Type B pancreatic cell (in vitro differentiated cells): ENCODE measurements at regions not wholly inside any gene's neighbourhood (a gene's known extent, or its start where the extent isn't known, plus 50 kb on each side); places are given as distances from the start of the nearest gene placed in this dataset.

ENCODE experiments used
- DNase-seq: peaks from one replicate; pipeline ENCODE4 v3.0.0; 2021; ENCODE audit warnings: mixed read lengths; ENCODE audit not compliant: unreplicated experiment; ENCODE audit errors: extremely low spot score
- H3K27ac Mint-ChIP-seq: 2 replicates; pipeline ENCODE4 v1.8.0; 2021; ENCODE audit warnings: mild to moderate bottlenecking, mixed read lengths
- H3K27me3 Mint-ChIP-seq: 2 replicates; pipeline ENCODE4 v1.8.0; 2021; ENCODE audit warnings: mixed read lengths
- H3K36me3 Mint-ChIP-seq: 2 replicates; pipeline ENCODE4 v1.8.0; 2021; ENCODE audit warnings: mixed read lengths
- H3K4me1 Mint-ChIP-seq: one replicate; pipeline ENCODE4 v1.8.0; 2021; ENCODE audit warnings: mixed read lengths; ENCODE audit not compliant: unreplicated experiment
- H3K4me3 Mint-ChIP-seq: 2 replicates; pipeline ENCODE4 v1.8.0; 2021; ENCODE audit warnings: mild to moderate bottlenecking, mixed read lengths
- H3K9me3 Mint-ChIP-seq: 2 replicates; pipeline ENCODE4 v1.8.0; 2021; ENCODE audit warnings: mixed read lengths
- CTCF ChIP-seq: fragments of 200-600 bp; sonication (generic); conservative IDR thresholded peaks from 2 replicates; pipeline ENCODE4 v1.5.0; 2021; ENCODE audit warnings: antibody characterized with exemption, mild to moderate bottlenecking

GRCh38 chr9:121601194-121601593 is 50.2 kb upstream of the DAB2IP start:
- DNase-seq: no peak
- no peaks in the 10 kb centered on the region for H3K9me3 Mint-ChIP-seq
- no peaks in the 10 kb centered on the region for H3K36me3 Mint-ChIP-seq
- no peak for TF ChIP-seq CTCF
- peak overlapping the region; percentile 87 for H3K4me3 Mint-ChIP-seq
- H3K27me3 Mint-ChIP-seq: peaks cover 14% of the 10 kb centered on the region
- H3K4me1 Mint-ChIP-seq: peaks cover 27% of the 10 kb centered on the region
- peak overlapping the region; percentile 56 for H3K27ac Mint-ChIP-seq
